SIG-M5 treated with dmso at 0.1 percent for 504 hours (cell line): ENCODE measurements at regions not wholly inside any gene's neighbourhood (a gene's known extent, or its start where the extent isn't known, plus 50 kb on each side); places are given as distances from the start of the nearest gene placed in this dataset.

ENCODE experiments used
- DNase-seq: peaks from one replicate; lab custom pipeline; 2025; ENCODE audit not compliant: unreplicated experiment; lab: John Stamatoyannopoulos, UW

DNA sequence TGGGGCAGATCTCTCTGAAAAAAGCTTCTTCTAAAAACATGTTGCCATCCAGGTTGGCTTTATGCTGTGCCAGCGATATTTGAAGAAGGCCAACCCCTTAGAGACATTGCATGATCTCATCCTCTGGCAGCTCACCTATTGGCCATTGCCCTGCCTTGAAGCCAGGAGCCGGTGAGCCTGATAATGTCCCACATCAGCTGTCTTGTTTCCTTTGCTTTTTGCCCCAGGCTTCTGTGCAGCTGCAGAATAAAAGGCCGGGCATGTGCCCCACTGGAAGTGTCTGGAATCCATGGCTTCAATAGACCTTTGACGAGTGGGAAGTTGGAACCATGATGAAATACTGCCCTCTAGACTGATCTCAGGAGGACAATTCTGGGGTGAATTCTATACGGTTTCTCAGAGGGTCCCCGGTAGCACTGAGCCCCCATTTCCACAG, 523.5 kb upstream of the ZEB2 start:
- DNase-seq = no peak

DNA sequence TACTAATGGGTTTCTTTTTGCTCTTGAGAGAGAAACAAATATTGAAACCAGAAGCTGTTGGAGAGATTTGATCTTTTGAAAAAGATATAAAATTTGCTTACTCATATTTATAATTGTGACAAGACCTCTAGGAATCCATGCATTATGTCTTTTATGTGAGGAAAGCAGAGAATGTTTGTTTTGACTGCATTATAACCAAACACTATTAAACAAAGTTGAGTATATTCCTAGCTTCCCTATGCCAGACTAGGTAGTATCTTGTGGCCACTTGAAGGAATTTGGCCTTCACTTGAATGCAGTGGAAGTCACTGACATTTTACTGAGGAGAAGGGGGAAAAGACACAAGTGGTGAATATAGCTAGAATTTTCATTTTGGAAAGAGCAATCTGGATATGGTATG, 521.8 kb upstream of the ZEB2 start:
- no peak for DNase-seq

DNA sequence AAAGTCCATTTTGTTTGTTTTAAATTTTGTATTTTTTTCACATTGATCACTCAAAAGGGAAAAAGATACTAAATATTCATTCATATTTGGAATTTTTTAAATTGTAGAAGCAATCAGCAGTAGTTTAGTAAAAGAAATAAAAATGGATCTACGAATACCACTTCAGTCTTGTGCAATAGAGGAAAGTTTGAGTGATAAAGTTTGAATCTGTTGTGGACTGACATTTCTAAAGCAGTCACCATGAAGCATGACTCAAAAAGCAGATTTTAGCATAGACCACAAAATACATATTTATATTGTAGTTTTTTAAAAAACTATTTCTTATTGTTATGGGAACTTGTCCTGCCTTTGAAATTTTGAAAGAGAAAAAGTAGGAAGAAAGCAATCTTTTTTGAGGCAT, 520.5 kb upstream of the ZEB2 start:
- DNase-seq = no peak

DNA sequence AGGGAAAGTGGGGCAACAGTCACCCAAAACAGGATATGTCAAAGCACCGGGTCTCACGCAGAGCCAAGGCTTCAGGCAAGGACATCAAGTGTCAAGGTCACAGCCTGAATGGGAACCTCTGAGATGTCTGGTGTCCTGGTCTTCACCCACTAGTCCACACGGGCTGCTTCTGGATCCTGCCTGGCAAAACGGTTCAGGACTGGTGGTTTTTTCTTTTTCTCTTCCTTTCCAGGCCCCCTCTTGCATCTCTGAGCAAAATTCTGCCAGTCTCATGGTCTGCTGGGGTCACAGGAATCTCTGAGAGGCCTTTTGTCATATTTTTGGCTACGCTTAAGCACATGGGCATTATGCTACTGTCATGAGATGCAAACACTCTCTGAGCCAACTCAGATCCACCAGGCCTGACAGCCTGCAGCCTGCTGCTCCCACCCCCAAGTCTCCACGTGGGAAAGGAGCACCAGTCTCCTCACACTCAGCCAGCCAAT, 518.2 kb upstream of the ZEB2 start:
- no peak for DNase-seq

DNA sequence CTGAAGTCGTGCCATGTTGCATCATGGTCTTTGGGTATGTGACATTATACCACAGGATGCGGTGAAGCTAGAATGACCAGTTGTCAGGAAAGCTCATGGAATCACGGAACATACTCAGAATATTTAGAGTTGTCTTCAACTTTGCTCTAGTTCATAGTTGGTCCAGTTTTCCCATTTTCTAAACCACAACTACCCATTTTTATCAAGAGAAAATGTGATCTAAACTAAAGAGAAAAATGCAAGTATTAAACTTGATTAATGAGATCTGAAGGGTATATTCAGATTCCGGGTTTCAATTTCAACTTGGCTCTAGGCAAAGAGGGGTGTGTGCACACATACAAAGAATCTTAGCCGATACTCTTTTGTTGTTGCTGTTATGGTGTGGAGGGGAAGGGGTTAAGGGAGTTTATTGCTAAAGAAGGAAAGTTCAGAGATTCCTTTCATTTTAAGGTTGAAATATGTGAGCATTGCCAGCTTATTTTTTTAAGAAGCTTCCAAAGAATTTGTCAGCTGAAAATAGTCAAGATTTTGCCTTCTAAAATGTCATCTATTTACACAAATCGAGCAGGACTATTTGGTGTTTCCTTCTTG, 516.6 kb upstream of the ZEB2 start:
- no peak for DNase-seq

DNA sequence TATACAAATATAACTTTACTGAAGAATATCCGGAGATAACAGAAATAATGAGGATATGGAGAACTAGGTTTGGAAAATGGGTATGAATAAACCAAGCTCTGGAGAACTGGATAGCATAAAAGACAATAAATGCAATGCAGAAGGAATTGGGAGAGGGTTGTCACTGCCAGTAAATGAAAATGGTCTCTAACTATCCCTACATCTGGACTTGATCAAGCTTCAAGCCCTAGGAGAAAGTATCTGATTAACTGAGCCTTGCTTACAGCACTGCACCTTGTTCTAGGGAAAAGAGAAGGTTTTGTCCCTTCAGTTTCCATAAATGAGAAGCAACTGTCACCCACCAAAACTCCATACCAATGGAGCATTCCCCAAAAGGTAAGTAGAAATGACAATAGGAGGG, 514.6 kb upstream of the ZEB2 start:
- no peak for DNase-seq

DNA sequence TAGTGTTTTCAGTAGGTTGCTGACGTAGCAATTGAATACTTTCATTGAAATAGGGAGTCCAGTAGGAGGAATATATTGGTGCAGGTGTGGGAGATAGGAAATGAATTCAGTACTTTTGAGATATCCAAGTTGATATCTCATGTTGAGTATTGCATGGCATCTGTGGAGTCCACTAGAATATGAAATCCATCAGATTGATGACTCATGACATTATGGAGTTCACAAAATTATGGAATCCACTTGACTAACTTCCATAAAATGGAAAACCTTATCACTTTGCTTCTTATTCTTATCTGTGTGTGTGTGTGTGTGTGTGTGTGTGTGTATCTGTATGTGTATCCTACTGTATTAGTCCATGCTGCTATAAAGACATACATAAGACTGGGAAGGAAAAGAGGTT, 513.5 kb upstream of the ZEB2 start:
- no peak for DNase-seq

DNA sequence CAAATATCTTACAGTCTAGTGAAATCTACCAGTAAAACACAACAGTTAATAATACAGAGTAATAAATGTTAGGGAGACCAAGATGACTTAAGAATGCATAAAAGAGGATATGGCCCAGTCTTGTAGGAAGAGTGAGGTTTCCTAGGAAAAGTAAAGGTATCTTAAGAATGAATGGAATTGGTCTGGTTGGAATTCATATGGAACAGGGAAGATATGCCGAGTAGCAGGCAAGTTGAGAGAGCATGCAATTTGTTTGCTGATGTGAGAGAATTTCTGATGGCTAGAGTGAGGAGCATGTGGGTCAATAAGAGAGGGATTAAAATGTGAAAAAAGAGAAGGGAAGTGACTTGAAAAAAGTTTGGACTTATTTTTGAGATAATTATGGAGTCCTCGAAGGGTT, 512.9 kb upstream of the ZEB2 start:
- no peak for DNase-seq

DNA sequence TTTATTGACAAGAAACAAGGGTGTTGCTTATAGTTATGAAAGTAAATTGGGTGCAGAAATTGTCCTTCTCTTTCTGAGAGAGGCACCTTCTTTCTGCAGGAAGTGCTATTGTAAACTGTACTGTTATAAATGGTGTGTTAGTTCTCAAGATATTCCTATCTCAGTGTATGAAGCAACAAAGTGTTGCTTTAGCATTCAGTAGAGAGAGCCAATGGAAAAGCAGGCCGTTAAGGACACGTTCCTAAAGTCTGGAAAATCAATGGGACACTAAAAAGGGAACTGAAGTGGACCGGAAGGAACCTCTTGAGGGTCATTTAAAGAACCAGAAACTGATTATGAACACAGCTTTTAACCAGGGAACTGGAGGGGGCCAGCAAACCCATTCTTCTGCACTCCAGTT, 510.0 kb upstream of the ZEB2 start:
- DNase-seq = no peak

DNA sequence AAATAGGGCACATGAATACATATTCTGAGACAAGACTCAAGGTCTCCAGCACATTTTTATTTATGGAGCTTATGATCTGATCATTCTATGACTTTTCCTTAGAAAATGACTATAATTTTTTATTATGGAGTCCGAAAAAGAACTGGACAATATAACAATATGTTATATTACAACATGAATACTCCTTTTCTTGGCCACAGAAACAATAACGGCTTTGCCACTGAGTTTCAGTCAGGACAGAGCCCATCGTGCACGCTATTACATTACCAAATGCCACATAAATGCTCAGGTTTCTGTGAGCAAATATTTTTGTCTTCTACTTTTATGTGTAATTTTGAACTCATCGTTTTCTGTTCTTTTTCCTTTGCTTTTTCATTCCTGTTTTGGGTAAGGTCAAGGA, 509.2 kb upstream of the ZEB2 start:
- no peak for DNase-seq

DNA sequence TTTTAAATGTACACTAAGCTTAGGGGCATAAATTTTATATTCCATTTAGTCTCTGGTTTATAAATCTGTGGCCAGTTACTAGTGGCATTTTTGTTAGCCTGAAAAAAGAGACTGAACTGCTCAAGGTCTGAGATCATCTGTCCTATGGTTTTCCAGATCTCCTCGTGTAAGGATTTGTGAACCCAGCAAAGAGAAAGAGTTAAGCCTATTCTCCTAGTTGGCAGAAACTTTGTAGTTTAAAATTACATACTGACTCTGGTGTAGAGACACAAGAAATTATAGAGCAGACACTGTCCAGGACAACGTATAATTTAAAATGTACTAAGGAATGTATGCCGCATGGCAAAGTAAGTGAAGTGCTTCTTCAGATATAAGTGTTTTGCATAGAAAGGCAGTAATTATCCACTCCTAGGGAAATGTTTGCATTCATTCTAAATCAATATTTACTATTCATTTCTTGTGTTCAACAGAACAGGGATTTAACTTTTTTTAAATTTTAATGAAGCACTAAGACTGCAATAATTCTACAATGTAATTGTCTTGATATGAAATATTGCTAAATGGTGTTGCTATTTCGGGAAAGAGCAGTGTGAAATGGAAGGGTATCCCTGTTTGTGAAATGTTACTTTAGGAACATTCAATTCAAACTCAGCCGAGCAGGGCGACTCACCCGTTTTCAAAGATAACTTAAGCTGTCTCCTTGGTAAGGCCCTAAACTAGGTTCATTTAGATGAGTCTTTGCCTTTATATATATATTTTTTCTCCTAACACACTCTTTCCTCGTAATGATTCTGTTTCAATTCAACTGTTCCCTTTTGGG, 508.4 kb upstream of the ZEB2 start:
- DNase-seq = no peak

DNA sequence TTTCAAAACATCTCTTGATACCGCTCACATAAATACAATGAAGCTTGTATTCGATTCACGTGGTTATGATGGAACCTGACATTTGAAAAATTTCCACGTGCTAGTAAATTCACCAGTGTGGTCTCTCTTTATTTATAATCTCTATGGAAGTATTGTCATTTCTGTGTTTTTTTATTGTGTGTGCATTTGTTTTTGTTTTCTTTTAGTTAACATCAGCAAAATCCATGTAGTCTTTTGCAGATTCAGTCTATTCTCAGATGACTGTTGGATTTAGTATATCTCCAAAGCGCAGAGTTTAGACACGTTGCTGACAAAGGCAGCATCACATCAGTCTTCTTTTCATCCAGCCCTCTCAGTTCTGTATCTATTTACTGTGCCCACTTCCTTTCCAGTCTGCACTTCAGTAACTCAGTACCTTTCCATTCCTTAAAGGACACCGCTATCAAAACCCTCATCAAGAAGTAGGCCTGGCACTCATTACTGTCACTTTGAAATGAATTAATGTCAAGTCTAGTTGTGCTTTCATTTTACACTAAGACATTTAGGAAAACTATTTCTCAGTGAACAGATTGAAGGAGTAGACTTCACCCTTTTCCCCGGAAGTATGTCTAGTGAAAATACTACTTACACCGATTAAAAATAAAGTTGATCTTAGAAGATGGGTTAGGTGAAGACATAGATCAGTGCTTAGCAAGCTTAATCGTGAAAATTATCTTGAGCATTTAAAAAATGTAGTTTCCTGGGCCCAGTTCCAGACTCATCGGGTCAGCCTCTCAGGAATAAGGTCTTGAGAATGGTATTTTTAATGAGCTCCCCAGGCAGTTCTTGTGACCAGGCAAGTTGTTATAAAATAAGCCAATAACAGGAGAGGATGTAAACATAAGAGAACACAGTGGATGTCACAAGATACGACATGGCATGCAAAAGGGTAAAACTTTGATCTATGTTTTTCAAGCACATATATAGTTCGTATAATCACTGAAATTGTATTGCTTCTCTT, 506.8 kb upstream of the ZEB2 start:
- no peak for DNase-seq

DNA sequence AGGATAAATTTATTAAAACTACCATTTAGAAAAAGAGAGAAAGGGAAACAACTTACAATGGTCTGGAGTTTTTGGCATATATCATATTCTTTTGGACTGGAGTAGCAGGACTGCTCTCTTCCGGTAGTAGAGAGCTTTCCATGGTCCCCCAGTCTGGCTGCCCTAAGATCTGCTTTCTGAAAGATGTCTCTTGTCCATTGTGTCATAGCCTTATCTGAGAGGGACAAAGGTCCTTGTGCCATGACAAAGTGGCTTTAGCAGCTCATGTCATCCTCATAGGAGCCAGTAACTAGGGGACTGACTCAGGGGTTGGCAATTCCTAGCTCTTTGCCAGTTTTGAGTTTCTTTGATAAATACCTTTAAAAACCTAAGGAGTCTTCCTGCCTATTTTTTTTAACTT, 505.5 kb upstream of the ZEB2 start:
- DNase-seq = no peak

DNA sequence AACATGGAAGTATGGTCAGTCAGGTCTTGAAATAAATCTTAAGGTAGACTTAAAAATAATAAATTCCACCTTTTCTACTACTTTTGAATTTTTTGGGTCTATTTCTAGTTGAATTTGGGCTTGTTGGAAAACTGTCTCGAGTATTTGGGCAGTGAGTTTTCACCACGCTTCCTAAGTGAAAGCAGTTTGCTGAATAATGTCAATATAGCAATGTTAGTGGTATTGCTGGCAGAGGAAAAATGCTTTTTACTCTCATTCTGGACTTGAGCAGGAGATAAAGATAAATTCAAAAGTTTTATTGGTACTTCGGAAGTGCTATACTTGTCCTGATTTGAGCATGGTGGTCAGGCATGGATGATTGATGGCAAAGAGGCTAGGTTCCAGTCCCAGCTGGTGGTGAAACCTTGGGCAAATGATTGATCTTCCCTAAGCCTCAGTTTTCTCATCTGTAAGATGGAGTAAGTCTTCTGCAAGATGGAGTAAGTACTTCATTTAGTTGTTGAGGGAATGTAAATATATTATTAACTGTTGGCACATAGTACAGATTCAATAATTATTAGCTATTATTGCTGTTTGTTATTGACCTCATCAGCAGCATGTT, 503.5 kb upstream of the ZEB2 start:
- no peak for DNase-seq

DNA sequence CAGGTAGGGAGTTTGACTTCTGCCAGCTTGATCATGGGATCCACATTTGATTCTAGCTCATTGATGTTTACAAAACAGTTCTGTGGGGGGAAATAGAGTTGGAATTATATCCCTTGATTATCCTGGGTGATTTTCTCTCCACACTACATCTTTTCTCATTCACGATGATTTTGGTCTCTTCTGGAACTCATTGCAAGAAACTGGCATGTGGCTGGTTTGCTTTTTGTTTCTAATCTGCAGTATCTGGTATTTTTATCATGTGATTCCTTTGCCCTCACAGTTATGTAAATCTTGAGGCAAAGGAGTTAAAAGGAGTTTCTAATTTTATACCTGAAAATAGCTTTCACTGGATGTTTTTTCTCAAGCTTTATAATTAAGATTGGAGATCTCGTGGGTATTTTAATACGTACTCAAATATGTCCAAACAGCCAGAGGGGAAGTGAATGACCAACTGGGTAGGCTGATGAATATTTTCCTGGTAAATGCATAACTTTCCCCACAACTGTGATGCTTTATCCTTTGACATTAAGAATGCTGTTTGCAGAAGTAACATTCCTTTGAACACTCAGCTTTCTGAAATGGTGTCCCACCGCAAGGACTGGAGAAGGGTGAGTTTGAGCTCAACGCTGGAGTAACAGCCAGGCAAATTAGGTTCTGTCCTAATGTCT, 502.9 kb upstream of the ZEB2 start:
- DNase-seq = no peak

DNA sequence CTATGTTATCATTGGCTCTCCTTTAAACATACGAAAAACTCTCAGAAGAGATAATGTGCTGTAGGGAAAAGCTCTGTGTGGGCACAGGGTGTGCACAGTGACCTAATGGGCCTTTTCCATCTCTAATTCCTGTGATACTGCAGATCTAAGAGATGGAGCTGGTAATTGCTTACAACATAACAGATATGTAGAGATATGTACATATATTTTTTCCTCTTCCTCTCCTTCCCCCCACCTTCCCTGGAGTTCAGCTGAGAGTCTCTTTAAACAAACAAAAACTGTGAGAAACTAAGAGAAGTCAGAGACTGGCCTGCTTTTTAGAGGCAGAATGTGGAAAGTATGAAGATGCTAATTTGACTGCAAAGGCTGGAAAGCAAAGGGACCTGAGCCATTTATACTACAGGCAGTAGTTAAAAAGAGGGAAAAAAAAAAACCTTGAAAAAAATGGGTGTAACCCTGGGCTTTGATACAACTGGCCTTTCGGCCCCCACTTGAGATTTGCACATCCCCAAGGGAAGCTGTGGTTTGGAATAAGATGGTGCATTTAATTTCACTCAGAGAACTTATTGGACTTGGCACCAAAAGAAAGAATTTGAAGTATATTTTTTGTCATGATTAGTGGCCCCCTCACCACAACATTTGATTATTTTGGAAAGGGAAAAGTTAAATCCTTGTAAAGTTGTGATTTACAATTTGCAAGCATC, 502.2 kb upstream of the ZEB2 start:
- DNase-seq = no peak

DNA sequence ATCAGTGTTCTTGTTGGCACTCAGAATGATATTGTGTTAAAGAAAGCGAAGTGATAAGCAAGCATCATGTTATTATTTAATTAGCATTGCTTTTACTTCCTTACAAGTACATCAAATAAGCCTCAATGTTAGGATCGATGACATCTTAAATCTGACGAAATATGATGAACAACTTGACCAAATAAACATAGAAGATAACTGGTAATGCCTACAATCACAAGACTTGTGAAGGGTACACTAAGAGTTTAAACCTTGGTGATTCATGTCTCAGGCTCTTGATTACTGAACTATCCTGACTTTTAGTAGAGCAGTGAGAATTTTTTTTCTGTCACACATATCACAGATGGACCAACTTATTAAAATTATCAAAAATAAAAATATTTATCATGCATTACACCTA, 500.8 kb upstream of the ZEB2 start:
- no peak for DNase-seq

DNA sequence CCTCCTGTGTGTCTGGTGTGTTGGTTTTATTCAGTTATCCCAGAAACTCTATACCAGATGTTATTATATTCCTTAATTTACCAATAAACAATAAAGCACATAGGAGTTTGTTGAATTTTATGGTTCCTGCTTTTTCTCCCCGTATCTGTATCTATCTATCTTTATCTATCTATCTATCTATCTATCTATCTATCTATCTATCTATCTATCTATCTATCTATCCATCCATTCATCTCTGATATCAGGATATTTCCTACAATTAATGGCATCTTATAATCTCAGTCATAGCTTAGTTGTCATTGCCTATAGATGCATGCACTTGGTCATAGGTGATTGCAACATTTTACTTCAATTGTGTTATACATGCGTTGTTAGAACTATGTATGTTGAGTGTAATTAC, 500.2 kb upstream of the ZEB2 start:
- DNase-seq = no peak

DNA sequence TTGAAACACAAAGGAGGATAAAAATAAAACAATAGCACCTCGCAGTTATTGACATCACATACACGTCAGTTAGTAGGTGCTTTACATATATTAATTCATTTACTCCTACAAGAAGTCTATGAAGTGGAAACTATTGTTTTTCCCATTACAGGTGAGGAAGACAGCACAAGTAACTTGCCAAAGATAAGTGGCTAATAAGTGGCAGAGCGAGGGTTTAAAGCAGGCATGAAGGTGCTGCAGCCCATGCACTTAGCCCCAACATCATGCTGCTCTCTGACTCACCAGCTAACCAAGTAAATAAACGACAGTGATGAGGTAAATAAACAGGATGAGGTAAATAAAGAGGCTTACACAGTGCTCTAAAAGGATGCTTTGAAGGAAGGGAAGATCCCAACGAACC, 498.6 kb upstream of the ZEB2 start:
- no peak for DNase-seq

DNA sequence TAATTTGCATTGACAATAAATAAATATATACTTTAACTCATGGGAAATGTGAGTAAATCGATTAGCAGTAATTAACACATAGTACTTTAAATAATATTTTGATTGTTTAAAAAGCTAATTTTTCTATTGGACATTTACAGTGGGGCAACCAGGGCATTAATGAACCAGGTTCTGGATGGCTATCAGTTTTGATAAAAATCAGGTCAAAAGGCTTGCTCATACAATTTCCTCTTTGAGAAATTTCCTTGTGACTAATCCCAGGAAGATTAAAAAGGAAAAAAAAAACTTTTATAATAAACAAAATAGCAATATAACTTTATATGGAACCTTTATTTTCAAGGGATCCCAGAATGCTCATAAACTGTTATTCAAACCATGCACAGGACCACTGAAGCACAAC, 497.2 kb upstream of the ZEB2 start:
- no peak for DNase-seq
